ENCODE measurements at regions not wholly inside any gene's neighbourhood (a gene's known extent, or its start where the extent isn't known, plus 50 kb on each side); places are given as distances from the start of the nearest gene placed in this dataset.

DNA sequence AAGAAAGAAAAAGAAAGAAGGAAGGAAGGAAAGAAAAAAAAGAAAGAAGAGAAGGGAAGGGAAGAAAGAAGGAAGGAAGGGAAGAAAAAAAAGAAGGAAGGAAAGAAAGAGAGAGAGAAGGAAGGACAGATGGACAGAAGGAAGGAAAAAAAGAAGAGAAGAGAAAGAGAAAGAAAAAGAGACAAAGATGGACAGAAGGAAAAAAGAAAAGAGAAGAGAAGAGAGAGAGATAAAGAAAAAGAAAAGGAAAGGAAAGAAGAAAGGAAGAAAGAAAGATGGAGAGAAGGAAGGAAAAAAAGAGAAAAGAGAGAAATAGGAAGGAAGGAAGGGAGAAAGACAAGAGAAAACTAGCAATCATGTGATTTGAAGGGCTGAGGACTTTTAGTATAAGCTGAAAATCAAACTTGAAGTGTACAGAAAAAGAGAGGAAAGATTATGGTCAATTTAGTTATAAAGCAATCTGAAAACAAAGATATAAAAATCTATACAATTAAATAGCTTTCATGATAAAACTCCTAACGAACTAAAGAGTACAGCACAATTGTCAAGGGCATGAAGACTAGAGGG, 115.3 kb downstream of the LTN1 start:
- Histone ChIP-seq H2BK5ac (ENCODE audit: low read depth, low read length, poor library complexity, severe bottlenecking) (no peak overlapping the region), H3K27ac (ENCODE audit: low read length, poor library complexity, severe bottlenecking) (no peak overlapping the region), H3K4ac (ENCODE audit: low read depth in 1 of 2, low read length in 2 of 2) (no peak overlapping the region), H3K4me2 (ENCODE audit: low read length, poor library complexity, severe bottlenecking) (no peak overlapping the region), H3K23ac (ENCODE audit: low read length in 2 of 2) (no peak overlapping the region), H3K14ac (ENCODE audit: low read length in 2 of 2) (no peak overlapping the region), H3K4me1 (ENCODE audit: control insufficient read depth, insufficient read depth, low read depth, low read length) (no peaks in the 10 kb centered on the region), H2BK15ac (ENCODE audit: low read depth, poor library complexity, severe bottlenecking) (no peak overlapping the region), H3K36me3 (ENCODE audit: control insufficient read depth in 1 of 2, insufficient read depth in 2 of 2, low read depth in 1 of 2, low read length in 2 of 2) (peaks cover 13 to 84% of the 10 kb centered on the region in 2 experiments), H3K9me3 (ENCODE audit: control insufficient read depth, low read length) (no peaks in the 10 kb centered on the region), H4K91ac (ENCODE audit: low read length) (no peak overlapping the region), H2AK5ac (ENCODE audit: low read length, severe bottlenecking) (no peak overlapping the region), H2BK120ac (ENCODE audit: low read depth, low read length) (no peak overlapping the region), H3K79me1 (replicated peaks; ENCODE audit: low read length, poor library complexity, severe bottlenecking) (no peaks in the 10 kb centered on the region), H3K4me3 (ENCODE audit: insufficient read depth in 1 of 2, low read depth in 1 of 2, low read length in 2 of 2) (no peak overlapping the region), H4K8ac (ENCODE audit: low read length) (no peak overlapping the region), H2AFZ (ENCODE audit: low read depth, low read length) (no peak overlapping the region), H3K18ac (ENCODE audit: low read depth in 1 of 2, low read length in 2 of 2) (no peak overlapping the region), H3K9ac (ENCODE audit: low read length) (no peak overlapping the region), H3K27me3 (ENCODE audit: control insufficient read depth in 1 of 2, insufficient read depth in 1 of 2, low read length in 2 of 2) (no peaks in the 10 kb centered on the region), H2BK12ac (ENCODE audit: low read length in 2 of 2) (no peak overlapping the region)
- WGBS: 100% methylated on average over 1 of the region's 1 CpG
- no peak for DNase-seq

DNA sequence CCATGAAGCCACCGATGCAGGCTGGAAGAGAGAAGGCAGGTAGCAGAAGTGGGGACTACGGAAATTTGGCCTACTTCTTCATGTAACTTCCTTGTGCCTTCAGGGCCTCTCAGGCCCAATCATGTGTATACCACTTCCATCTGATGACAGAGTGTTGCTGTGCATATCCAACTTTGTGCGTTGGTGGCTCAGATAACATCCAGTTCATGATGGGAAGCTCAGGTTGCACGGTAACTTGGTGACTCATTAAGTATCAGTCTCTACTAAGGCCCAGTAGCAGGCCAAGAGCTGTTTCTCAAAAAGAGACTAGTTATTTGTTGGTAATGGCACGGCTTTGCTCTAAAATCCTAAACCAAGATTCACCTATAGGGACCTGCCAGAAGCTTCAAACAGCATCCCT, 117.6 kb downstream of the LTN1 start:
- Histone ChIP-seq H4K8ac (ENCODE audit: low read length) (no peak overlapping the region), H3K79me1 (replicated peaks; ENCODE audit: low read length, poor library complexity, severe bottlenecking) (no peaks in the 10 kb centered on the region), H3K18ac (ENCODE audit: low read depth in 1 of 2, low read length in 2 of 2) (no peak overlapping the region), H2BK12ac (ENCODE audit: low read length in 2 of 2) (no peak overlapping the region), H3K4me2 (ENCODE audit: low read length, poor library complexity, severe bottlenecking) (no peak overlapping the region), H2AK5ac (ENCODE audit: low read length, severe bottlenecking) (no peak overlapping the region), H2BK120ac (ENCODE audit: low read depth, low read length) (no peak overlapping the region), H3K4me3 (ENCODE audit: insufficient read depth in 1 of 2, low read depth in 1 of 2, low read length in 2 of 2) (no peak overlapping the region), H4K91ac (ENCODE audit: low read length) (no peak overlapping the region), H3K36me3 (ENCODE audit: control insufficient read depth in 1 of 2, insufficient read depth in 2 of 2, low read depth in 1 of 2, low read length in 2 of 2) (peaks cover 10 to 82% of the 10 kb centered on the region in 2 experiments), H3K4me1 (ENCODE audit: control insufficient read depth, insufficient read depth, low read depth, low read length) (peaks cover 4% of the 10 kb centered on the region), H2BK5ac (ENCODE audit: low read depth, low read length, poor library complexity, severe bottlenecking) (no peak overlapping the region), H3K9me3 (ENCODE audit: control insufficient read depth, low read length) (no peaks in the 10 kb centered on the region), H2BK15ac (ENCODE audit: low read depth, poor library complexity, severe bottlenecking) (no peak overlapping the region), H3K23ac (ENCODE audit: low read length in 2 of 2) (no peak overlapping the region), H3K9ac (ENCODE audit: low read length) (no peak overlapping the region), H3K27ac (ENCODE audit: low read length, poor library complexity, severe bottlenecking) (no peak overlapping the region), H2AFZ (ENCODE audit: low read depth, low read length) (no peak overlapping the region), H3K4ac (ENCODE audit: low read depth in 1 of 2, low read length in 2 of 2) (no peak overlapping the region), H3K14ac (ENCODE audit: low read length in 2 of 2) (no peak overlapping the region), H3K27me3 (ENCODE audit: control insufficient read depth in 1 of 2, insufficient read depth in 1 of 2, low read length in 2 of 2) (no peaks in the 10 kb centered on the region)
- no peak for DNase-seq
- whole genome bisulfite sequencing: 78% methylated on average over 5 of the region's 5 CpGs

DNA sequence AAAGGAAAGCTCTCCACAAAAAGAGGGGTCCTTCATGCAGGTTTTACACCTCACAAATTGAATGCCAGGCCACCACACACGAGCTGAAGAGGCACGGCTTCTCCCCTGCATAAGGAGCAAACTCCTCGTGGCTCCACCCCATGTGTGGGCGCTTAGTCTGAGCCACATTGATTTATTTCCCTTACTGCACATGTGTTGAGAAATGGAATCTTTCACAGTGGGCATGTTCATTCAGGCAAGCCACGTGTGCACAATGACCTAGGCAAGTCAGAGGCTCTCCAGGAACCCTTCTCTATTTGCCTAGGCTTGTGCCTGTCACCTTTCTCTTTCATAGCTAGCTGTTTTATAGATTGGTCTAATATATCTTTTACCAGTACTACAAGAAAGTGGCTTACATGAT, 120.5 kb downstream of the LTN1 start:
- Histone ChIP-seq H3K4ac (ENCODE audit: low read depth in 1 of 2, low read length in 2 of 2) (no peak overlapping the region), H3K9me3 (ENCODE audit: control insufficient read depth, low read length) (no peaks in the 10 kb centered on the region), H3K27ac (ENCODE audit: low read length, poor library complexity, severe bottlenecking) (no peak overlapping the region), H3K4me3 (ENCODE audit: insufficient read depth in 1 of 2, low read depth in 1 of 2, low read length in 2 of 2) (no peak overlapping the region), H3K79me1 (replicated peaks; ENCODE audit: low read length, poor library complexity, severe bottlenecking) (no peaks in the 10 kb centered on the region), H2BK5ac (ENCODE audit: low read depth, low read length, poor library complexity, severe bottlenecking) (no peak overlapping the region), H2BK120ac (ENCODE audit: low read depth, low read length) (no peak overlapping the region), H3K27me3 (ENCODE audit: control insufficient read depth in 1 of 2, insufficient read depth in 1 of 2, low read length in 2 of 2) (no peaks in the 10 kb centered on the region), H3K14ac (ENCODE audit: low read length in 2 of 2) (no peak overlapping the region), H2AFZ (ENCODE audit: low read depth, low read length) (no peak overlapping the region), H3K36me3 (ENCODE audit: control insufficient read depth in 1 of 2, insufficient read depth in 2 of 2, low read depth in 1 of 2, low read length in 2 of 2) (peaks cover 7 to 58% of the 10 kb centered on the region in 2 experiments), H2BK12ac (ENCODE audit: low read length in 2 of 2) (no peak overlapping the region), H3K23ac (ENCODE audit: low read length in 2 of 2) (no peak overlapping the region), H4K8ac (ENCODE audit: low read length) (no peak overlapping the region), H4K91ac (ENCODE audit: low read length) (no peak overlapping the region), H2BK15ac (ENCODE audit: low read depth, poor library complexity, severe bottlenecking) (no peak overlapping the region), H2AK5ac (ENCODE audit: low read length, severe bottlenecking) (no peak overlapping the region), H3K9ac (ENCODE audit: low read length) (no peak overlapping the region), H3K4me2 (ENCODE audit: low read length, poor library complexity, severe bottlenecking) (no peak overlapping the region), H3K18ac (ENCODE audit: low read depth in 1 of 2, low read length in 2 of 2) (no peak overlapping the region), H3K4me1 (ENCODE audit: control insufficient read depth, insufficient read depth, low read depth, low read length) (peaks cover 4% of the 10 kb centered on the region)
- WGBS: 94% methylated on average over 5 of the region's 5 CpGs
- no peak for DNase-seq

- no peak overlapping the region for H2BK120ac ChIP-seq (ENCODE audit: low read depth, low read length)
- H3K9me3 ChIP-seq (ENCODE audit: control insufficient read depth, low read length): no peaks in the 10 kb centered on the region
- H2BK5ac ChIP-seq (ENCODE audit: low read depth, low read length, poor library complexity, severe bottlenecking): no peak overlapping the region
- no peak overlapping the region for H2AK5ac ChIP-seq (ENCODE audit: low read length, severe bottlenecking)
- no peak overlapping the region for H3K4me2 ChIP-seq (ENCODE audit: low read length, poor library complexity, severe bottlenecking)
- WGBS: 100% methylated on average over 3 of the region's 3 CpGs
- no peak overlapping the region for H3K18ac ChIP-seq (ENCODE audit: low read depth in 1 of 2, low read length in 2 of 2)
- H3K14ac ChIP-seq (ENCODE audit: low read length in 2 of 2): no peak overlapping the region
- H4K8ac ChIP-seq (ENCODE audit: low read length): no peak overlapping the region
- H3K4me1 ChIP-seq (ENCODE audit: control insufficient read depth, insufficient read depth, low read depth, low read length): peaks cover 4% of the 10 kb centered on the region
- no peak overlapping the region for H4K91ac ChIP-seq (ENCODE audit: low read length)
- no peak overlapping the region for H2BK15ac ChIP-seq (ENCODE audit: low read depth, poor library complexity, severe bottlenecking)
- no peak overlapping the region for H3K23ac ChIP-seq (ENCODE audit: low read length in 2 of 2)
- no peak overlapping the region for H3K4me3 ChIP-seq (ENCODE audit: insufficient read depth in 1 of 2, low read depth in 1 of 2, low read length in 2 of 2)
- no peaks in the 10 kb centered on the region for H3K79me1 ChIP-seq (replicated peaks; ENCODE audit: low read length, poor library complexity, severe bottlenecking)
- H3K36me3 ChIP-seq (ENCODE audit: control insufficient read depth in 1 of 2, insufficient read depth in 2 of 2, low read depth in 1 of 2, low read length in 2 of 2): peaks cover 7 to 55% of the 10 kb centered on the region in 2 experiments
- H3K9ac ChIP-seq (ENCODE audit: low read length): no peak overlapping the region
- H3K27me3 ChIP-seq (ENCODE audit: control insufficient read depth in 1 of 2, insufficient read depth in 1 of 2, low read length in 2 of 2): no peaks in the 10 kb centered on the region
- no peak overlapping the region for H3K4ac ChIP-seq (ENCODE audit: low read depth in 1 of 2, low read length in 2 of 2)
- no peak overlapping the region for H2AFZ ChIP-seq (ENCODE audit: low read depth, low read length)
- DNase-seq: no peak
- H3K27ac ChIP-seq (ENCODE audit: low read length, poor library complexity, severe bottlenecking): no peak overlapping the region
- no peak overlapping the region for H2BK12ac ChIP-seq (ENCODE audit: low read length in 2 of 2)
Measured at GRCh38 chr21:28871388-28872010, 121.2 kb downstream of the LTN1 start.
